Thyroid gland (tissue), 4 donors: ENCODE measurements at regions not wholly inside any gene's neighbourhood (a gene's known extent, or its start where the extent isn't known, plus 50 kb on each side); places are given as distances from the start of the nearest gene placed in this dataset.
A peak's percentile ranks its signal among the peaks of the same experiment; 100 is the strongest.
"Not testable (repeated sequence)": the region's sequence is repeated elsewhere in the genome, so short reads cannot be mapped to it uniquely, and the experiment has no call there.

ENCODE experiments used
- DNase-seq, 2 donors: peaks; one replicate each; pipeline ENCODE4 v3.0.0-alpha.2; 2019
- H3K27ac ChIP-seq, 3 donors: fragments of 200-600 bp; sonication (generic); 1 replicate in 2 of 3; 2 replicates in 1 of 3; pipeline ENCODE4 v1.5.1; 2016 to 2019; ENCODE audit warnings: mild to moderate bottlenecking in 1 of 3, moderate library complexity in 1 of 3
- H3K27me3 ChIP-seq: fragments of 200-600 bp; sonication (generic); one replicate; pipeline ENCODE4 v1.5.1; 2019
- H3K36me3 ChIP-seq, 2 donors: fragments of 200-600 bp; sonication (generic); one replicate each; pipeline ENCODE4 v1.5.1; 2016 to 2019
- H3K4me1 ChIP-seq, 2 donors: fragments of 200-600 bp; sonication (generic); one replicate each; pipeline ENCODE4 v1.5.1; 2017 to 2019
- H3K4me3 ChIP-seq, 3 donors: fragments of 200-600 bp; sonication (generic); replicated peaks in 1 of 3; 1 replicate in 2 of 3; 2 replicates in 1 of 3; pipeline ENCODE4 v1.5.1; 2016; ENCODE audit warnings: mild to moderate bottlenecking in 1 of 3
- H3K9me3 ChIP-seq: fragments of 200-600 bp; sonication (generic); one replicate; pipeline ENCODE4 v1.5.1; 2017
- POLR2A ChIP-seq, 2 donors: fragments of 450-650 bp; IDR thresholded peaks; one replicate each; pipeline ENCODE4 v1.6.1; 2017; ENCODE audit warnings: antibody characterized with exemption in 2 of 2, mild to moderate bottlenecking in 2 of 2, moderate library complexity in 1 of 2
- WGBS, 2 donors: methylation state at CpG; one replicate each; pipeline ENCODE4 v1.1.5; 2017; 5-methylcytosine and 5-hydroxymethylcytosine counted together
- intact Hi-C: fragments of 100-400 bp; cut with DNase I; formaldehyde crosslinking; loops from one replicate; pipeline ENCODE4 v1.15.1; 2023
- TF ChIP-seq, protein P1 (sequence below), 6 experiments: fragments of 200-600 bp in 3 of 6; fragments of 450-650 bp in 3 of 6; sonication (generic) in 3 of 6; IDR thresholded peaks; one replicate each; pipeline ENCODE4 v1.5.1; 2016 to 2019; ENCODE audit warnings: antibody characterized with exemption in 6 of 6, mild to moderate bottlenecking in 2 of 6, inconsistent platforms in 1 of 6, moderate library complexity in 1 of 6

DNA sequence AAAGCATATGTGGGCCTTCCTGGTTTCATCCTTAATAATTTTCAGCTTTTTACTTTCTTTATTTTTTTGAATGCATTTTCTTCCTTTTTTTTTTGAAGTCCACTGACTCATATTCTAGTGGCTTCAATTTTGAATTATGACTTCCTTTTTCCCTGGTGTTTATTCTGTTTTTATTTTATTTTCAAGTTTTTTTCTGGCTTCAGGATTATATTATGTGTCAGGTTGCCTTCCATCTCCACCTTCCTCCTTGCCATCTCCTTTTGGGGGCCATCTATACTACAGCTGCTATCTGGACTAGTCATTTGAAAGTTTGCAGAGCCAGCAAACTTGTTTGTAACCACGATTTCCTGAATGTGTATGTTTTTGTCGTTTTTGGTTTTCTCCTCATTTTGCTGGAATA lies 117.6 kb downstream of the LEPR start:
- Histone ChIP-seq H3K9me3 (no peaks in the 10 kb centered on the region), H3K4me1 (peaks cover 0 to 3% of the 10 kb centered on the region in 2 donors), H3K27ac (no peak overlapping the region), H3K4me3 (no peak overlapping the region), H3K36me3 (no peaks in the 10 kb centered on the region), H3K27me3 (no peaks in the 10 kb centered on the region)
- intact Hi-C loops, result no loop called here
- DNase-seq, result no peak
- no peak for TF ChIP-seq POLR2A (IDR thresholded peaks at IDR 0.05)
- TF ChIP-seq, protein P1, sequence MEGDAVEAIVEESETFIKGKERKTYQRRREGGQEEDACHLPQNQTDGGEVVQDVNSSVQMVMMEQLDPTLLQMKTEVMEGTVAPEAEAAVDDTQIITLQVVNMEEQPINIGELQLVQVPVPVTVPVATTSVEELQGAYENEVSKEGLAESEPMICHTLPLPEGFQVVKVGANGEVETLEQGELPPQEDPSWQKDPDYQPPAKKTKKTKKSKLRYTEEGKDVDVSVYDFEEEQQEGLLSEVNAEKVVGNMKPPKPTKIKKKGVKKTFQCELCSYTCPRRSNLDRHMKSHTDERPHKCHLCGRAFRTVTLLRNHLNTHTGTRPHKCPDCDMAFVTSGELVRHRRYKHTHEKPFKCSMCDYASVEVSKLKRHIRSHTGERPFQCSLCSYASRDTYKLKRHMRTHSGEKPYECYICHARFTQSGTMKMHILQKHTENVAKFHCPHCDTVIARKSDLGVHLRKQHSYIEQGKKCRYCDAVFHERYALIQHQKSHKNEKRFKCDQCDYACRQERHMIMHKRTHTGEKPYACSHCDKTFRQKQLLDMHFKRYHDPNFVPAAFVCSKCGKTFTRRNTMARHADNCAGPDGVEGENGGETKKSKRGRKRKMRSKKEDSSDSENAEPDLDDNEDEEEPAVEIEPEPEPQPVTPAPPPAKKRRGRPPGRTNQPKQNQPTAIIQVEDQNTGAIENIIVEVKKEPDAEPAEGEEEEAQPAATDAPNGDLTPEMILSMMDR (IDR thresholded peaks at IDR 0.05), result no peak
- WGBS, 2 donors, result 66 to 78% methylated on average over 2 of the region's 2 CpGs

DNA sequence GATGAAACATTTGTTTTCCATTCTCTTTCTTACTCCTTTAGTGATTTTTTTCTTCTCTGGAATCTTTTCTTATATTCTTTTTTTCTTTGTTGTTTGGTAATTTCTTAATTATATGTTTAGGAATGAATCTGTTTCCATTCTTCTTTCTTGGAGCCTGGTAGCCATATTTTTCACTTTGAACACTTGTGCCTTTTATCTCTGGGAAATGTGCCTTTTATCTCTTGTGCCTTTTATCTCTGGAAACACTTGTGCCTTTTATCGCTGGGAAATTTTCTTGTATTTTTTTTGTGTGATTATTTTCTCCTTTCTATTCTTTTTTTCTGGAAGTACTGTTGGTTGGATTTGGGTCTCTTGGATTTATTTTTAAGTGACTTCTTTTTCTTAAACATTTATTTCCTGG lies 118.2 kb downstream of the LEPR start:
- Histone ChIP-seq H3K9me3 (no peaks in the 10 kb centered on the region), H3K4me1 (peaks cover 0 to 3% of the 10 kb centered on the region in 2 donors), H3K36me3 (no peaks in the 10 kb centered on the region), H3K27ac (no peak overlapping the region), H3K4me3 (no peak overlapping the region), H3K27me3 (no peaks in the 10 kb centered on the region)
- intact Hi-C loops, result no loop called here
- TF ChIP-seq, protein P1 (IDR thresholded peaks at IDR 0.05), result no peak
- TF ChIP-seq POLR2A (IDR thresholded peaks at IDR 0.05), result no peak
- DNase-seq, result no peak
- WGBS, 2 donors, result 85 to 90% methylated on average over 1 of the region's 1 CpG

DNA sequence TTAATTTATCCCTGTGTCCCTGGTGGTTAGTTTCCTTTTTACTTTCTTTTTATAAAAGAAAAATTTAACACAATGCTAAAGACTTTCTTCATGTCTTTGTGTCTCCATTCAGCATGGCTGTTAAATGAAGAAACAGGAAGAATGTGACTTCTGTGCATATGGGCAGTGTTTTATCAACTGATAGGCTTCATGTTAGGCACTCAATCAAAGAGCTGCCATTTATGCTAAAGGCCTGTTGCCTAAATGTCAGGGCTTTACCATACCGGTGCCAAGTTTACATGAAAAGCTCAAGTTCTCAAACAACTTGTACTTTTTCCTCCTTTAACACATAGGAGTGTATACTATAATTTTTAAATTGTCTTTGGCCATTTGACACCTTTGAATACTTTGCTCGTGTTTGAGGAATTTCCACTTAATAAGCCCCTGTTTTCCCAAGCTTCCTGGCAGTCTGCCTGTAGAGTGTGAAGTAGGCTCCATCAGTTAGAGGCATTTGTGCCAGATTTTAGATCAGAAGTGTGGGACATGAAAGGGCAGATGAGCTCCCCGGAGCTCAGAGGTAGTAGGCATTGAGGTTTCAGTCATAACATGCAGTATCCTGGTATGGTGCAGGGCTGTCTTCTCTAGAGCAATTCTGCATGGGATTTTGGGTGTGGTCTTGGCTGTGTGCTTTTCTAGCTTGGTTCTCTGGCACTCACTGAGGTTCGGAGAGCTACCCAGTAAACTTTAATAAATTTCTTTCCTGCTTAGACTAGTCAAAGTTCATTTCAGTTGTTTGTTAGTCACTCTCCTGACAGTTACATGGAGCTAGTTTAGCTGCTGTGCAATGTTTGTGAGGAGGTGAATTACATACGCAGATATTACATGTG lies 119.0 kb downstream of the LEPR start:
- no peak overlapping the region for H3K4me3 ChIP-seq
- intact Hi-C loops, result no loop called here
- H3K27ac ChIP-seq, result no peak overlapping the region
- H3K36me3 ChIP-seq, result no peaks in the 10 kb centered on the region
- TF ChIP-seq, protein P1 (IDR thresholded peaks at IDR 0.05), result no peak
- TF ChIP-seq POLR2A (IDR thresholded peaks at IDR 0.05), result no peak
- H3K9me3 ChIP-seq, result no peaks in the 10 kb centered on the region
- peaks cover 0 to 3% of the 10 kb centered on the region in 2 donors for H3K4me1 ChIP-seq
- WGBS, 2 donors, result 62 to 66% methylated on average over 5 of the region's 5 CpGs
- peak in 1 of 2 donors; percentile 3 for DNase-seq
- H3K27me3 ChIP-seq, result no peaks in the 10 kb centered on the region

DNA sequence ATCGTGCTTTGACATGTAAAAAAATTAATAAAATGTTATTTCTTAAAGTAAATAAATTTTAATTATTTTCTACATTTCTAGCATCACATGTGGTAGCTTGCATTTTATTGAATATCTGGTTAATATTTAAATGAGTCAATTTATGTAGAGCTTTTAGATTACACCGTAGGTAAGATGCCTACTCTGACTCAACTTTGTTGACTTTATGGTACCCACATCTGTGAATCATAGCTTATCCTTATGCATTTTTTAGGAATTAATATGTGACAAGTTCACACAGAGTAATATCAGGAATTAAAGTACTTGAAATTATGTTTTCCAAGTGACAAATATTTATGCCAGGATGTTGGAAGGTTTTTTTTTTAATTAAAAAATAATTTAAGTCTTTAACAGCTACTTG lies 120.7 kb downstream of the LEPR start:
- intact Hi-C loops, result no loop called here
- DNase-seq, result no peak
- Histone ChIP-seq H3K4me1 (peaks cover 0 to 3% of the 10 kb centered on the region in 2 donors), H3K36me3 (no peaks in the 10 kb centered on the region), H3K27ac (no peak overlapping the region), H3K27me3 (no peaks in the 10 kb centered on the region), H3K4me3 (no peak overlapping the region), H3K9me3 (no peaks in the 10 kb centered on the region)
- 96 to 99% methylated on average over 2 of the region's 2 CpGs for WGBS, 2 donors
- TF ChIP-seq, protein P1 (IDR thresholded peaks at IDR 0.05), result no peak
- no peak for TF ChIP-seq POLR2A (IDR thresholded peaks at IDR 0.05)

DNA sequence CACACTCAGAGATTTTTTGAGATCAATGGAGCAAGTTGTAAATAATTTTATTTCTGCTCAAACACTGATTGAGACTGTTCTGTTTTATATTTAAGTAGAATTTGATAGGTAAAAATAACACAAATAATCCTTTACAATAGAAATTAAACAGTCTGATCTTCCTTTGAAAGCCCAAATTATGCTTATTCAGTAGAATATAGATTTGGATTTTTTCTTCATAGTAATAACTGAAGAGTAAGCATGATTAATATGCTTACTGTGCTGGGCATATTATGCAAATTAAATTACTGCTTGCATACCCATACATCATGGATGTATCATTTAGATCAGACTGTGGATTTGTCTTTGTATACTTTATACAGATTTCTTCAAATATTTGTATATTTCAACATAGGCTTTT lies 121.4 kb downstream of the LEPR start:
- H3K4me1 ChIP-seq, result peaks cover 0 to 3% of the 10 kb centered on the region in 2 donors
- no peak for DNase-seq
- intact Hi-C loops, result no loop called here
- no peaks in the 10 kb centered on the region for H3K27me3 ChIP-seq
- H3K36me3 ChIP-seq, result no peaks in the 10 kb centered on the region
- no peak overlapping the region for H3K27ac ChIP-seq
- no peak overlapping the region for H3K4me3 ChIP-seq
- TF ChIP-seq, protein P1 (IDR thresholded peaks at IDR 0.05), result no peak
- TF ChIP-seq POLR2A (IDR thresholded peaks at IDR 0.05), result no peak
- no peaks in the 10 kb centered on the region for H3K9me3 ChIP-seq

DNA sequence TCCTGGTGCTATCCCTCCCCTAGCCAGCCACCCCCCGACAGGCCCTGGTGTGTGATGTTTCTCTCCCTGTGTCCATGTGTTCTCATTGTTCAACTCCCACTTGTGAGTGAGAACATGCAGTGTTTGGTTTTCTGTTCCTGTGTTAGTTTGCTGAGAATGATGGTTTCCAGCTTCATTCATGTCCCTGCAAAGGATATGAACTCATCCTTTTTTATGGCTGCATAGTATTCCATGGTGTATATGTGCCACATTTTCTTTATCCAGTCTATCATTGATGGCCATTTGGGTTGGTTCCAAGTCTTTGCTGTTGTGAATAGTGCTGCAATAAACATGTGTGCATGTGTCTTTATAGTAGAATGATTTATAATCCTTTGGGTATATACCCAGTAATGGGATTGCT lies 122.1 kb downstream of the LEPR start:
- H3K27me3 ChIP-seq, H3K27ac ChIP-seq, H3K4me1 ChIP-seq, H3K36me3 ChIP-seq, DNase-seq, intact Hi-C loops, H3K9me3 ChIP-seq, H3K4me3 ChIP-seq: not testable (repeated sequence)
- WGBS, 2 donors, result 83 to 93% methylated on average over 1 of the region's 1 CpG

DNA sequence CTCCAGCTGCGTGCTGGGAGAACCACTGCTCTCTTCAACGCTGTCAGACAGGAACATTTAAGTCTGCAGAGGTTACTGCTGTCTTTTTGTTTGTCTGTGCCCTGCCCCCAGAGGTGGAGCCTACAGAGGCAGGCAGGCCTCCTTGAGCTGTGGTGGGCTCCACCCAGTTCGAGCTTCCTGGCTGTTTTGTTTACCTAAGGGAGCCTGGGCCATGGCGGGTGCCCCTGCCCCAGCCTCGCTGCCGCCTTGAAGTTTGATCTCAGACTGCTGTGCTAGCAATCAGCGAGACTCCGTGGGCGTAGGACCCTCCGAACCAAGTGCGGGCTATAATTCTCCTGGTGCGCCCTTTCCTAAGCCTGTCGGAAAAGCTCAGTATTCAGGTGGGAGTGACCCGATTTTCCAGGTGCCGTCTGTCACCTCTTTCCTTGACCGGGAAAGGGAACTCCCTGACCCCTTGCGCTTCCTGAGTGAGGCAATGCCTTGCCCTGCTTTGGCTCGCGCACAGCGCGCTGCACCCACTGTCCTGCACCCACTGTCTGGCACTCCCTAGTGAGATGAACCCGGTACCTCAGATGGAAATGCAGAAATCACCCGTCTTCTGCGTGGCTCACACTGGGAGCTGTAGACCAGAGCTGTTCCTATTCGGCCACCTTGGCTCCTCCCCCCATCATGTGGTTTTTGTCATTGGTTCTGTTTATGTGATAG lies 130.0 kb downstream of the LEPR start:
- H3K4me1 ChIP-seq, H3K4me3 ChIP-seq, H3K27ac ChIP-seq, H3K9me3 ChIP-seq, intact Hi-C loops, DNase-seq, H3K27me3 ChIP-seq, H3K36me3 ChIP-seq: not testable (repeated sequence)
- WGBS, 2 donors, result 55 to 61% methylated on average over 22 to 25 of the region's 25 CpGs
